Stimulated activated CD8-positive, alpha-beta memory T cell treated with anti-CD3 and anti-CD28 coated beads, Interleukin-2, amount 100 ng/mL, for 48 hours (primary cell): ENCODE measurements at regions not wholly inside any gene's neighbourhood (a gene's known extent, or its start where the extent isn't known, plus 50 kb on each side); places are given as distances from the start of the nearest gene placed in this dataset.
"Not testable (repeated sequence)": the region's sequence is repeated elsewhere in the genome, so short reads cannot be mapped to it uniquely, and the experiment has no call there.

Experiments
- DNase-seq, 2 donors: peaks; one replicate each; pipeline ENCODE4 v3.0.0-alpha.2; 2020; ENCODE audit warnings: low read depth in 2 of 2

GRCh38 chr9:75539523-75539922, 350.9 kb upstream of the PCSK5 start:
- no peak for DNase-seq

DNA sequence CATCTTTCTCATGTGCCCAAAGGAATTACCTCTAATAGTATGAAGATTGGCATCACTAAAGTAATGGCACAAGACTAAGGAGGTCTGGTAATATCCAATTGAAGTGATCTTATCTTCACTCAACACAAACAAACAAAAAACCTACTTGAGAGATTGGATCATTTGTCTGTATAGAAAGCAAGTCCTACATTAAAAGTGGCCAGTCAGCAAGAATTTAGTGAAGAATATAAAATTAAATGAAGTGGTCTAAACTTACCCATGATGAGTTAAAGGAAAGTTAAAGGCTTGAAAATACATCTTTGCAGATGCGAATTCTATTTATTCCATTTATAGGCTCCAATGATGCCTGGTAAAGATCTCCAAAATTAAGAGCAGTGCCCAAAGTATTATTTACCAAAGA, 350.3 kb upstream of the PCSK5 start:
- no peak for DNase-seq

DNA sequence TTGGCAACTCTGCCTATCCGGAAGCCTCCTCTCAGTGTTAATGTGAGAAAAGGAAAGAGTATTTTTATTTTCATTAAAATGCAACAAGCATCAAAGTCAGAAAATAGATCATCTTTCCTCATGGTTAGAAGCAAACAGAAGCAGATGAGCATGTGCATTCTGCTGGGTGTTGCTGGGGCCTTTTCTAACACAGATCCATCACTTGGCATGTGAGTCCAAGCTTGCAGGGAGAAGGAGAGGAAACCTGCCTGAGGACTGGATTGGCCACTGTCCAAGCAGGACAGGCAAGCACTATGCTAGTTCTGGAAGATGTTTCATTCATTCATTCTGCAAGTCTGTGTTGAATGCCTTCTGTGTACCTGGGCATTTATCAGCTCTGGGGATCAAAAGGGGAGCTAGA, 348.7 kb upstream of the PCSK5 start:
- no peak for DNase-seq

GRCh38 chr9:75544815-75545214, 345.7 kb upstream of the PCSK5 start:
- DNase-seq = no peak

- no peak for DNase-seq
Measured at GRCh38 chr9:75545287-75545686, 345.2 kb upstream of the PCSK5 start.

GRCh38 chr9:75548871-75549270, 341.6 kb upstream of the PCSK5 start:
- DNase-seq = no peak

DNA sequence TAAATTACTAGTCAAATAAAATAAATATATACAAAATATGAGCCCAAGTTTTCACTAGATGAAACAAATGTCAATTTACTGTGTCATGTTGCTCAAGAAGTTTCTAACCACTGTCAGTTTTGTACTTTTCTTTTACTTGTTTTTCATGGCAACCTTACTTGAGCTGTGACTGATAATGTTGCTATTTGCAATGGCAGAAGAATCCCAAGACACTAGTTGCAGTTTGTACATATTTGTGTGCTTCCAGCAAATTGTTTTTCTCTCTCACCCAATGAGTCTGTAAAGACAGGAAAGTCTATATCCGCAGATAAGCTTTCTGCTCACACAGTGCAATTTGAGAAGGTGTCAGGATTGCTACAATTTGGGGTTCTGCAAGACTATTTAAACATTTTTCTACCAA, 338.6 kb upstream of the PCSK5 start:
- no peak for DNase-seq

DNA sequence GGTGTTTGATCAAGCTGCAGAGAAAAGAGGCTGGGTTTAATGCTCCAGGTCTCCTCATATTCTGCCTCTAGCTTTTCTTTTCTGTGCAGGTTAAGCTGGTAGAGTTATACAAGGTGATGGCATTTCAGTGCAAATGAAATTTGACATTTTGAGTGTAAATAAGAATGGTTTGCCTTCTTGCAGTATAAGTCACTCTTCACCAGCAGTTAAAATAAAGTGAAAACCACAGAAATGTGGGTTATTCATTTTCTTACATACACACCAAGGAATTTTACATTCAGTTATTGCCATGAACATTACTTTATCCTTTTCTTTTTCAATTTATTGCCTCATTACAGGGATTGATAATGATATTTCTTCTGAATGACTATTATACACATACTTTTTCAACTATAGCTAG, 337.5 kb upstream of the PCSK5 start:
- DNase-seq = no peak

GRCh38 chr9:75566813-75567212, 323.7 kb upstream of the PCSK5 start:
- not testable (repeated sequence) for DNase-seq

- no peak for DNase-seq
Measured at GRCh38 chr9:75570538-75570937, 319.9 kb upstream of the PCSK5 start.

GRCh38 chr9:75574569-75574968, 315.9 kb upstream of the PCSK5 start:
- DNase-seq = no peak

DNA sequence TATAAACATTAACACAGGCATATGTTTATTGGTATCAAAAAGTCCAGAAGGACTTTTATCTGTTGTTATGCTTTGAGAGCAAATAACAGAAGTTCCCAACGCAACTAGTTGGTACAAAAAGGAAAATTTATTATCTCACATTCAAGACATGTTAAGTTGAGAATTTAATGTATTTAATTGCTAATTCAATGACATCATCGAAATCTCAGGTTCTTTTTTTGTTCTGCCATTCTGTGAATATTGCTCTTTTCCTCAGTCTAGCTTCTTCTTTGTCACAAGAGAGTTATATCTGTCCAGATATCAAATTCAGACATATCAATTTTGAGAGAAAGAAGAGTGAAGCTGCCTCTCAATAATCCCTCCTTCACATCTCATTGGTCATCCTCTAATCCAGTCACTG, 307.6 kb upstream of the PCSK5 start:
- DNase-seq = no peak

- no peak for DNase-seq
Measured at GRCh38 chr9:75588808-75589207, 301.7 kb upstream of the PCSK5 start.

DNA sequence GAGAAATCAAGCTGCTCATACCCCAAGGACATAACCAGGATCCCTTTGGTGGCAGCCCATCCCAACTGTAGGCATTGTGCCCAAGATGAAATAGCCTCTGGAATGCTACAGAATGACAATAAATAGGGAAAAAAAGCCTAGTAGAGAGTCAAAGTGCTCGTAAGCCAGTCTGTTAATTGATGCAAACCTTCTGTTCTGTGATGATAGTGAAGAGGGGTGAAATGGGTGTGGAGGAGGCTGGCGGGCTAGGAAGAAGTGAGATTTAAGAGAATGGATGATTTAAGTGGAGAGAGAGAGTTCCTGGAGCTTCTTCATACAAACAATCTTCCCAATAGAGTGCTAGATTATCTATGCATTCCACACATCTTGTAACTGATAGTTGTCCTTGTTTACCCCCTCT, 301.0 kb upstream of the PCSK5 start:
- DNase-seq = no peak

DNA sequence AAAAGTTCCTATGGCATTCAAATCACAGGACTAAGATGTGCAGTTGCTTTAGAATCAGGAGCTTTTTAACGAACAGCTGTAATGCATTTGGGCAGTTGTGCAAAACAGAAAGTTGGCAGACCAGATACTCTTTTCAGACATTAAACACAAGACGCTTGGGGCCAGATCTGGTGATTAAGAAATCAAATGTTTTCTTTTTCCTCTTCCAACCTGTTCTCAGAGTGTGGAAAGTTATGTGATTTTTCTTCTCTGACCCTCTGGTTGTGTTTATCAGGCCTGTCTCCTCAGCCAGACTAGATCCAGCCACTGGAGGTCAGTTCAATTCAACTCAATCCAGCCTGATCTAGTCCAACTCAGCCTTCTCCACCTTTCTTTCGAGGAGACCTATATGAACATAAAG, 298.5 kb upstream of the PCSK5 start:
- no peak for DNase-seq

DNA sequence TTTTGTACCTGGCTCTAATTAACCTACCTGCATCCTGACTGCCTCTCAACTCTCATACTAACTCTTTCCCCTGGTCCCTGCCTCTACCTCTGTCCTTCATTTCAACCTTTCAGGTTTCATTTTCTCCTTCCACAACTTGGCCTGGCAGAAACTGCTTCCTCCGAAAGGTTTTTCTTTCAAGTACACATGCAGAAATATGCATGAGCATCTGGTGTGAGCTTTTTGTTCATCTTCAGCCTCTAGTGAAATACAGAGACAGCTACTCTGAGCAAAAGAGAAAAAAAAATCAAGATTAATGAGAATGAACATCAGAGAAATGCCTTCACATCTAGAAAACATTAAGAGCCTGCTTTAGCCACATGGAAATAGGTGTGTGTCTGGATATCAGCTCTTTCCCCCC, 297.9 kb upstream of the PCSK5 start:
- no peak for DNase-seq

- no peak for DNase-seq
Measured at GRCh38 chr9:75593920-75594319, 296.6 kb upstream of the PCSK5 start.

- DNase-seq = no peak
Measured at GRCh38 chr9:75599126-75599525, 291.3 kb upstream of the PCSK5 start.

- DNase-seq = no peak
Measured at GRCh38 chr9:75601280-75601679, 289.2 kb upstream of the PCSK5 start.

- DNase-seq = no peak
Measured at GRCh38 chr9:75602060-75602459, 288.4 kb upstream of the PCSK5 start.

DNA sequence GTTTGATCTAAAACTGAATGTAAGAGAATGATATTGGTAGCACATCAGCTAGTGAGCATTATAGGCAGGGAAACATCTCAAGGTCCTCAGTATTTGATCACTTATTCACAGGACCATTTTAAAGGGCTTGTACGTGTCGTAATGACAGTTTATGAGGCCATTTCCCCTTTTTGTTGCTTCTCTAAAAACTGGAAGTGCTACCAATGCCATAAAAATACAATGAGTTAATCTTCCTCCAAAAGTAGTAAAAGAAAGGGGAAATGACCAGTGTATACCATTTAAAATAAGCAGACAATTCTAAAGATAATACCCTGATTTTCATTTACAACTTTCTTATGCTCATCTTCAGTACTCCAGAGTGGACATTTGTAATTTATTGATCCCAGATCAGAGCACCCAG, 285.8 kb upstream of the PCSK5 start:
- DNase-seq = no peak

DNA sequence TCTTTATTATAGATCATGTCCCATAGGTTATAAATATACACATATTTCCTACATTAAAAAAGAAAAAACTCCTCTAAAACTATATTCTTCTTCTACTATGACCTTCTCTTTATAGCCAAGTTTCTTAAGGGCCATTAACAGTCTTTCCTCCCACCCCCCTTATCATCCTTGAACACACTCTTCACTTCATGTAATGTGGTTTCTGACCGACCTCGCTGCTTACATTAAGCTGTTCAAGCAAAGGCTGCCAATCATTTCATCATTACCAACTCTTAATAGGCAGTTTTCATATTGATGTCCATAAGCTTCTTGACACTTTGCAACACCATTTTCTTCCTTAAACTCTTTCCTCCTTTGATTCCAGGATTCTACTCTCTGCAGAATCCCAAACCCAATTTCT, 283.0 kb upstream of the PCSK5 start:
- DNase-seq = no peak

DNA sequence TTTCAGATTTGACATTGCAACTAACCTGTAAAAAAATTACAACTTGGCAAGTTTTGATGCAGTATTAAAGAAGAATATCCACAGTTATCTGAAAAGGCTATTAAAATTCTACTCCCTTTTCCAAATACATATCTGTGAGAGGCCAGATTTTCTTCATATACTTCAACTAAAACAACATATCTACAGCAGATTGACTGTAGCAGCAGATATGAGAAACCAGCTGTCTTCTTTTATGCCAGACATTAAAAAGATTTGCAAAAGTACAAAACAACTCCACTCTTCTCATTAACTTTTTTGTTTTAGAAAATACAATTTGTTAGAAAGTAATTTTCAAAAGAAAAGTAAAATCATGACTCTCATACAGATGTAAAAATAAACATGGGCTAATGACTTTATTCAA, 281.1 kb upstream of the PCSK5 start:
- DNase-seq = no peak

- no peak for DNase-seq
Measured at GRCh38 chr9:75610246-75610645, 280.2 kb upstream of the PCSK5 start.

- DNase-seq = no peak
Measured at GRCh38 chr9:75612205-75612604, 278.3 kb upstream of the PCSK5 start.
